ENCODE measurements at regions not wholly inside any gene's neighbourhood (a gene's known extent, or its start where the extent isn't known, plus 50 kb on each side); places are given as distances from the start of the nearest gene placed in this dataset.

DNA sequence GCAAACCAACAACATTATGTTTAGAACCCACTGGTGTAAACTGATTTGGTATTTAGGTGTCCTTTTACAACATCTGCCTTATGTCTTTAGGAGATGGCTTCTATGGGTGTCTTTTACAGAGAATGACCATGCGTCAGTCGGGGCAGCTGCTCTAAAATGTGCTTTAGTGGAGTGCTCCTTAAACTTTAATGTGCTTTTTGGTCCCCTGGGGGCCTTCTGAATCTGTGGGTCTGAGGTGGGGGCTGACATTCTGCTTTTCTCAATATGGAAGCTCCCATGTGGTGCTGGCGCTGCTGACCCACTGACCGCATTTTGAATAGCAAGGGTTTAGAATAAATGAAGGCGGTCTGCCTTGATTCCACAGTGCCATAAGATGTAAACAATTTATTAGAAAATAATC, 173.2 kb upstream of the B3GALT2 start:
- no peak for DNase-seq (ENCODE audit: low spot score)

DNA sequence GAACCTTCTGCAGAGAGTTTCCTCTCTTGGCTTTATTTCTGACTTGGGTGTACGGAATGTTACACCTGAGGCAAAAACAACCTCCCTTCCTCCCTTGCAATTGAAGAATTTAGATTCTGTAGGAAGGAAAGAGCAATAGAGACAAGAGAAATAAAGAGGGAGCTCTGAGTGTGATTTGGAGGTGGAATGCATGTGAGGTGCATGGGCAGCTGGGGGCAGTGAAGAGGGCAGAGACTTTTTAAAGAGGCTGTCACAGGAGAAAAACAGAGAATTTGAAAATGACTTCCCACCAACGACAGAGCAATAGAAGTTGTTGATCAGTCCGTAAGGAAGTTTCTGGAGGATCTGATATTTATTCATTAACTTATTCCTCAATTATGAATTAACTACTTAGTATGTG, 172.0 kb upstream of the B3GALT2 start:
- DNase-seq (ENCODE audit: low spot score) = no peak

GRCh38 chr1:193356249-193356648, 169.8 kb upstream of the B3GALT2 start:
- DNase-seq (ENCODE audit: low spot score) = no peak

DNA sequence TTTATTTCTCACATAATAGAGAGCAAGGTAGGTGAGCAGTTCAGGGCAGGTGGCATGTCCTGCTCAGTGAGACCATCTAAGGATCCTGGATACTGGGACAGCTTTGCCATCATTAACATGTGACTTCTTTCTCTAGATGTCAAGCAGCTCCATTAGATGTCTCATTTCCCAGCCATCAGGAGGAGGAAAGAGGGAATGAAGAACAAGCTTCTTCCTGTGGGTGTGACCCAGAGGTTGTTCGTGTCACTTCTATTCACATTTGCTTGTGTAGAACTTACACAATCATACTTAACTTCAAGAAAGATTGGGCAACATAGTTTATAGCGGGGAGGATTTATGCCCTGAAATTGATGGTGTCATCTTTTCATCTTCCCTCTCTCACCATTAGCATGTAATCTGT, 169.2 kb upstream of the B3GALT2 start:
- no peak for DNase-seq (ENCODE audit: low spot score)

GRCh38 chr1:193355178-193355577, 168.8 kb upstream of the B3GALT2 start:
- no peak for DNase-seq (ENCODE audit: low spot score)

GRCh38 chr1:193348769-193349535, 162.5 kb upstream of the B3GALT2 start:
- no peak for DNase-seq (ENCODE audit: low spot score)

- no peak for DNase-seq (ENCODE audit: low spot score)
Observed at GRCh38 chr1:193348091-193348768, 161.8 kb upstream of the B3GALT2 start.

DNA sequence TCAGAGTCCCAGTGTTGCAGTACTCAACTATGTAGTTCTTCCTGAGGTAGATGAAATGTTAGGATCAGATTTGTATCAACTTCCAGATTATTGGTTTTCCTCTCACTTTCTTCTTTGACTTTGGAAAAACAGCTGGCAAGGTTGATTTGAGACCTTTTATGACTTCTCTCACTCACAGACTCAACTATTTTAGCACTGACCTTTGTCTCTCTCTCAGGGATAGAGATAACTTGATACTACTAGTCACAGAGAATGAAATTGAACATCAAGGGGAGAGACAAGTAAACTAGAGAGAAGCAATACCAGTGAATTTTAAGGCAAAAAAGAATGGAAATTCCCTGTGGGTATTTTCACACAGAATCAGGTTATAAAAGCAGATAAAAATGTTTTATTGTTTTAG, 159.7 kb upstream of the B3GALT2 start:
- no peak for DNase-seq (ENCODE audit: low spot score)

DNA sequence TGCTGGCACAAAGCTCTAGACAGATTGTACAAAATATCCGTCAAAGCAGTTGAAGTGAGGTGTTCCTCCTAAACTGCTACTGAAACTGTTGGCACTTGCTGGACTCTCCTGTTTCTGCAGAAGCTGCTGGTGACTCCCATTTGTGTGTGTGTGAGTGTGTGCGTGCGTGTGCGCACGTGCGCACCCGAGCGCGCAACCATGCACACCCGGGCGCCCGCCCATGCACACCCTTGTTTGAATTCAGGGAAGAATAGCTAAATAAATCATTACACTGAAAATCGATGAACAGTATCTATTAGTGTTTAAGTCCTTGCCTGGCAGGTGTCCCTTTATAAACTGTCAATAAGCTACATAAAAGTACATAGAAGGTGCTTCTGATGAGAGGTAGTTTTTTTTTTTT, 156.4 kb upstream of the B3GALT2 start:
- no peak for DNase-seq (ENCODE audit: low spot score)

GRCh38 chr1:193340331-193340730, 153.9 kb upstream of the B3GALT2 start:
- DNase-seq (ENCODE audit: low spot score) = no peak

DNA sequence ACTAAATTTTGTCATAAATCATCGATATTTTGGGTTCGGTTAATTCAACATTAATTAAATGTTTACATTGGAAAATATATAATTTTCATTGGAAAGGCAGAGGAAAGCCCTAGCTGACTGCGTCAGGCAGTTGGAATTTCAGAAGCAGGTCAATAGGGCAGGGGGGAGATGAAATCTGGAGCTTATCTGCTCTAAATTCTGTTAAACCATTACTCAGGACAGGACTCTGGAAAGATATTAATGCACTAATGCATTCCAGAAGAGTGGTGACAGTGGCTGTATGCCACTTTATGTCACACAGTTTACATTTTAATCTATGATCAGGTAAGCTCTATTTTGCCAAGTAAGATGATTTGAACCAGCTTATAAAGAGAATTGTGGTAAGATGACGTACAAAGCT, 153.0 kb upstream of the B3GALT2 start:
- DNase-seq (ENCODE audit: low spot score) = no peak

GRCh38 chr1:193338194-193338593, 151.8 kb upstream of the B3GALT2 start:
- DNase-seq (ENCODE audit: low spot score) = no peak

- no peak for DNase-seq (ENCODE audit: low spot score)
Observed at GRCh38 chr1:193335806-193336428, 149.5 kb upstream of the B3GALT2 start.

GRCh38 chr1:193333166-193333565, 146.8 kb upstream of the B3GALT2 start:
- DNase-seq (ENCODE audit: low spot score) = no peak

DNA sequence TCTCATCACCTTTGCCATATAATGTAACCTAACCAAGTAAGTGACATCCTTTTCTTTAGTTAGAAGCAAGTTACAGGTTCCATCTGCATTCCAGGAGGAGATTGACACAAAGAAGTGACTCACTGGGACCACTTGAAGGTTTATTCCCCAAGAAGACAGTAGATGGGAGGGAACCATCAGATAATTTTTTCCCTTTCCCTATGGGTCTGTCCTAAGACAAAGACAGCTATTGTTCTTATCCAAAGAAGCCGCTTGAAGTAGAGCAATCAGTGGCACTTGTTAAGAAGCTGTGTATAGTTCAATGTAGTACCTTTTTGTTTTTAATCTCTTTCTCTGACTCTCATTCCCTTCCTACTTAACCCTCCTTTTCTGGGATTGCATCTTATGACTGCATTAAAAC, 139.9 kb upstream of the B3GALT2 start:
- DNase-seq (ENCODE audit: low spot score) = no peak

DNA sequence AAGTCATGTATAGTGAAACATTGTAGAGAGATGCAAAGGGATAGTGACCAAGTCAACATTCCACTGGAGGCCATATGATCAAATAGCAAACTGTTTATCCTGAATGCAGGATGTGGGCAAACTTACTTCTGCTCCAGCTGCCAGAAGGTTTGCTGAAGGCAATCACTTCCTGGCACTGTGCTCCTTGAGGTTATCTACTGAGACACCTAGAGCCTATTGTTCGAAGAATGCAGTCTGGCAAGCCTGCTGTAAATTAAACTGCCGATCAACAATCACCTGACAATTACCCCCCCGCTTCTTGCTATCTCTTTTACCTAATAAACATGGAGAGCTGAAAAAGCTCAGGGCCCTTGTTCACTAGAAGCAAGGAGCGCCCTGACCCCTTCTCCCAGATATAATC, 139.4 kb upstream of the B3GALT2 start:
- no peak for DNase-seq (ENCODE audit: low spot score)

- DNase-seq (ENCODE audit: low spot score) = no peak
Observed at GRCh38 chr1:193325042-193325441, 138.6 kb upstream of the B3GALT2 start.

GRCh38 chr1:193322211-193322610, 135.8 kb upstream of the B3GALT2 start:
- DNase-seq (ENCODE audit: low spot score) = no peak

- DNase-seq (ENCODE audit: low spot score) = no peak
Observed at GRCh38 chr1:193321242-193321840, 134.9 kb upstream of the B3GALT2 start.

GRCh38 chr1:193320270-193320669, 133.9 kb upstream of the B3GALT2 start:
- DNase-seq (ENCODE audit: low spot score) = no peak

DNA sequence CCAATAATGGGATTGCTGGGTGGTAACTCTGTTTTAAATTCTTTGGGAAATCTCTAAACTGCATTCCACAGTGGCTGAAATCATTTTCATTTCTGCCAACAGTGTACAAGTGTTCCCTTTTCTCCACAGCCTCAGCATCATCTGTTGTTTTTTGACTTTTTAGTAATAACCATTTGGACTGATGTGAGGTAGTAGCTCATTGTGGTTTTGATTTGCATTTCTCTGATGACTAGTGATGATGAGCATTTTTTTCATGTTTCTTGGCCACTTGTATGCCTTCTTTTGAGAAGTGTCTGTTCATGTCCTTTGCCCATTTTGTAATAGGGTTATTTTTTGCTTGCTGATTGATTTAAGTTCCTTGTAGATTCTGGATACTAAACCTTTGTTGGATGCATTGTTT, 131.9 kb upstream of the B3GALT2 start:
- no peak for DNase-seq (ENCODE audit: low spot score)

DNA sequence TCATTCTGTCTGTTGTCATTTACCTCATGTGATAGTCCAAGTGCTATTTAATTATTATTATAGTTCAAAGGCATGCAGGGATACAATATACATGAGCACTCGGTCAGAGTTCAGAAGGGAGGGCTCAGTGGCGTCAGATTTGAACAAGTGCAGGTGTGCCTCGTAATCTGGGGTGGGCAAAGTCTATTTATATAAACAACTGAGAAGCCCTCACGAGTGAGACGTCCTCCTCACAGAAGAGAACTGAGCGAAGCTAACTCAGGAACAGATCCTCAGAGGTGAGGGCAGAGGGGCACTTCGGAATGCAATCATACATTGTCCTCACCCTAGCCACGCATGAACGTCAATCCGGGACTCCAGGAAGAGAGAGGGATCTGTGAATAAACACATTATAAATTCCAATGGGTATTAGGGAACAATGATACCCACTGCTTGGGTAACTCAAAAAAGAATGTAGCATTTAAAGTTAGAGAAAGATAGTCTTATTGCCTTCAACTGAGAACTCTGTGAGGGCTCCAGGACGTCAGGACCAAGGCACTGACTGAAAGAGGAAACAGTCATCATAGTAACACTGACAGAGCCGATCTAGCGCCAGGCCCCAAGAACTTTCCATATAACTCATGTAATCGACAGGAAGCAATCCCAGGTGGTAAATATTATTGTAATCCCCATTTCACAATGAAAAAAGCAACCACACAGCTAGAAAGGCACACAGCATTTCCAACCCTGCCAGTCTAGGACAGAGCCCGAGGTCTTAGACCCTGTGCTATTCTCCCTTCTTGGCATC, 127.1 kb upstream of the B3GALT2 start:
- no peak for DNase-seq (ENCODE audit: low spot score)
